OCI-LY1 (cell line): ENCODE measurements at regions not wholly inside any gene's neighbourhood (a gene's known extent, or its start where the extent isn't known, plus 50 kb on each side); places are given as distances from the start of the nearest gene placed in this dataset.

Source experiments
- H2AFZ ChIP-seq: fragments of 200-600 bp; sonication (generic), shearing (Covaris generic); 2 replicates; pipeline ENCODE4 v1.6.0; 2014; ENCODE audit warnings: antibody characterized with exemption, mild to moderate bottlenecking, low read length
- H3F3A ChIP-seq: fragments of 200-600 bp; sonication (generic), shearing (Covaris generic); 2 replicates; pipeline ENCODE4 v1.6.0; 2014; ENCODE audit warnings: mild to moderate bottlenecking, antibody characterized with exemption, low read length, moderate library complexity; ENCODE audit not compliant: insufficient read depth
- H3K27ac ChIP-seq: fragments of 200-600 bp; sonication (generic); 2 replicates; pipeline ENCODE4 v1.5.1; 2014; ENCODE audit warnings: low read length, mixed run types, mild to moderate bottlenecking, low read depth; ENCODE audit not compliant: poor library complexity, severe bottlenecking
- H3K27me3 ChIP-seq: fragments of 200-600 bp; sonication (generic); 2 replicates; pipeline ENCODE4 v1.6.0; 2014; ENCODE audit warnings: antibody characterized with exemption, mild to moderate bottlenecking, low read length, moderate library complexity; ENCODE audit not compliant: insufficient read depth
- H3K36me3 ChIP-seq: fragments of 200-600 bp; sonication (generic); 2 replicates; pipeline ENCODE4 v1.6.1; 2014; ENCODE audit warnings: mild to moderate bottlenecking, antibody characterized with exemption, low read length, moderate library complexity, mixed read lengths; ENCODE audit not compliant: insufficient read depth
- H3K4me1 ChIP-seq: fragments of 200-600 bp; sonication (generic); 2 replicates; pipeline ENCODE4 v1.5.1; 2014; ENCODE audit warnings: mild to moderate bottlenecking, low read length, moderate library complexity; ENCODE audit not compliant: insufficient read depth, severe bottlenecking
- H3K4me2 ChIP-seq: fragments of 200-600 bp; sonication (generic), shearing (Covaris generic); 2 replicates; pipeline ENCODE4 v1.6.1; 2014; ENCODE audit warnings: low read length
- H3K4me3 ChIP-seq: fragments of 200-600 bp; sonication (generic); 2 replicates; pipeline ENCODE4 v1.5.1; 2014; ENCODE audit warnings: low read length, low read depth, mild to moderate bottlenecking, mixed read lengths; ENCODE audit not compliant: poor library complexity, severe bottlenecking
- H3K79me2 ChIP-seq: fragments of 200-600 bp; shearing (Covaris generic); 2 replicates; pipeline ENCODE4 v1.6.1; 2016; ENCODE audit warnings: mixed run types, low read length, mixed read lengths; ENCODE audit not compliant: insufficient read depth
- H3K9ac ChIP-seq: fragments of 200-600 bp; sonication (generic), shearing (Covaris generic); 2 replicates; pipeline ENCODE4 v1.6.1; 2014; ENCODE audit warnings: mild to moderate bottlenecking, low read length, mixed read lengths
- H3K9me2 ChIP-seq: fragments of 200-600 bp; sonication (generic), shearing (Covaris generic); 2 replicates; pipeline ENCODE4 v1.6.1; 2014; ENCODE audit warnings: low read depth, mild to moderate bottlenecking, low read length, mixed read lengths
- H3K9me3 ChIP-seq: fragments of 200-600 bp; shearing (Covaris generic); 2 replicates; pipeline ENCODE4 v1.6.1; 2014; ENCODE audit warnings: low read length, mixed read lengths
- H4K20me1 ChIP-seq: fragments of 200-600 bp; sonication (generic), shearing (Covaris generic); 2 replicates; pipeline ENCODE4 v1.6.0; 2016; ENCODE audit warnings: mild to moderate bottlenecking, low read length; ENCODE audit not compliant: insufficient read depth
- EZH2 ChIP-seq: fragments of 200-600 bp; sonication (generic), shearing (Covaris generic); IDR thresholded peaks from 2 replicates; pipeline ENCODE4 v1.8.0; 2017; ENCODE audit warnings: borderline replicate concordance, mixed run types, mild to moderate bottlenecking, antibody characterized with exemption, low read length, moderate library complexity, mixed read lengths
- TF ChIP-seq, protein P1 (sequence below): fragments of 200-600 bp; sonication (generic), shearing (Covaris generic); IDR thresholded peaks from 2 replicates; pipeline ENCODE4 v1.5.1; 2017; ENCODE audit warnings: mild to moderate bottlenecking, antibody characterized with exemption, low read length, moderate library complexity, mixed read lengths

DNA sequence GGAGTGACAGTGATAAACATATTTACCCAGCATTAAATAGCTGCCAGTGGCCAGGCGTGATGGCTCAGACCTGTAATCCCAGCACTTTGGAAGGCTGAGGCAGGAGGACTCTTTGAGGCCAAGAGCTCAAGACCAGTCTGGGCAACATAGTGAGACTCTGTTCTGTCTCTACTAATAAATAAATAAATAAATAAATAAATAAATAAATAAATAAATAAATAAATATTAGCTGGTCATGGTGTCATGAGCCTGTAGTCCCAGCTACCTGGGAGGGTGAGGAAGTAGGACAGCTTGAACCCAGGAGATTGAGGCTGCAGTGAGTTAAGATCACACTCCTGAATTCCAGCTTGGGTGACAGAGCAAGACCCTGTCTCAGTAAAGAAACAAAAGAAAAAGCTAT is 384.0 kb upstream of the ADARB2 start:
- Histone ChIP-seq H3K4me1 (no peaks in the 10 kb centered on the region), H3K4me2 (no peak overlapping the region), H2AFZ (no peak overlapping the region), H3K79me2 (no peaks in the 10 kb centered on the region), H3K9me3 (no peaks in the 10 kb centered on the region), H4K20me1 (no peaks in the 10 kb centered on the region), H3K36me3 (no peaks in the 10 kb centered on the region), H3K9ac (no peak overlapping the region), H3K27ac (no peak overlapping the region), H3F3A (no peaks in the 10 kb centered on the region), H3K9me2 (no peaks in the 10 kb centered on the region), H3K4me3 (no peak overlapping the region), H3K27me3 (no peaks in the 10 kb centered on the region)
- TF ChIP-seq, protein P1, sequence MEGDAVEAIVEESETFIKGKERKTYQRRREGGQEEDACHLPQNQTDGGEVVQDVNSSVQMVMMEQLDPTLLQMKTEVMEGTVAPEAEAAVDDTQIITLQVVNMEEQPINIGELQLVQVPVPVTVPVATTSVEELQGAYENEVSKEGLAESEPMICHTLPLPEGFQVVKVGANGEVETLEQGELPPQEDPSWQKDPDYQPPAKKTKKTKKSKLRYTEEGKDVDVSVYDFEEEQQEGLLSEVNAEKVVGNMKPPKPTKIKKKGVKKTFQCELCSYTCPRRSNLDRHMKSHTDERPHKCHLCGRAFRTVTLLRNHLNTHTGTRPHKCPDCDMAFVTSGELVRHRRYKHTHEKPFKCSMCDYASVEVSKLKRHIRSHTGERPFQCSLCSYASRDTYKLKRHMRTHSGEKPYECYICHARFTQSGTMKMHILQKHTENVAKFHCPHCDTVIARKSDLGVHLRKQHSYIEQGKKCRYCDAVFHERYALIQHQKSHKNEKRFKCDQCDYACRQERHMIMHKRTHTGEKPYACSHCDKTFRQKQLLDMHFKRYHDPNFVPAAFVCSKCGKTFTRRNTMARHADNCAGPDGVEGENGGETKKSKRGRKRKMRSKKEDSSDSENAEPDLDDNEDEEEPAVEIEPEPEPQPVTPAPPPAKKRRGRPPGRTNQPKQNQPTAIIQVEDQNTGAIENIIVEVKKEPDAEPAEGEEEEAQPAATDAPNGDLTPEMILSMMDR, result no peak
- TF ChIP-seq EZH2, result no peak

DNA sequence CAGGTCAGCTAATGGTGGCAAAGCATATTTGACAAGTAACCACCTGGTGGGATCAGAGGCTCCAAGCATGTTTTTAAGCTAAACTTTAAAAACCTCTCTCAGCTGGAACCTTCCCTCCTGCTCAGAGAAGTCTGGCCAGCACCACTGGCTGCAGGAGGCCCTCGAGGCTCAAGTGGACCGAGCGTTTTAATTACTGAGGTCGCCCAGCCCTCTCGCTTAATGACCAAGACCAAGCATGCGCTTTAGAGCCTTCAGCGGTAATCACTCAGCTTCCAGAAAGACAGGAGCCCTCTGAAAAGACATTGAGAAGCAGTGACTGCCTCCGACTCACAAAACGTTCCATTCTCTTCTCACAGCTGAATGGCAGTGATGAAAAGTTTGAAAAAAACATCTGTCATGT is 383.4 kb upstream of the ADARB2 start:
- Histone ChIP-seq H3K4me1 (no peaks in the 10 kb centered on the region), H3K4me3 (no peak overlapping the region), H3F3A (no peaks in the 10 kb centered on the region), H3K27me3 (no peaks in the 10 kb centered on the region), H3K9me2 (no peaks in the 10 kb centered on the region), H4K20me1 (no peaks in the 10 kb centered on the region), H3K79me2 (no peaks in the 10 kb centered on the region), H3K27ac (no peak overlapping the region), H3K9ac (no peak overlapping the region), H3K36me3 (no peaks in the 10 kb centered on the region), H3K9me3 (no peaks in the 10 kb centered on the region), H3K4me2 (no peak overlapping the region), H2AFZ (no peak overlapping the region)
- TF ChIP-seq, protein P1, result no peak
- no peak for TF ChIP-seq EZH2

DNA sequence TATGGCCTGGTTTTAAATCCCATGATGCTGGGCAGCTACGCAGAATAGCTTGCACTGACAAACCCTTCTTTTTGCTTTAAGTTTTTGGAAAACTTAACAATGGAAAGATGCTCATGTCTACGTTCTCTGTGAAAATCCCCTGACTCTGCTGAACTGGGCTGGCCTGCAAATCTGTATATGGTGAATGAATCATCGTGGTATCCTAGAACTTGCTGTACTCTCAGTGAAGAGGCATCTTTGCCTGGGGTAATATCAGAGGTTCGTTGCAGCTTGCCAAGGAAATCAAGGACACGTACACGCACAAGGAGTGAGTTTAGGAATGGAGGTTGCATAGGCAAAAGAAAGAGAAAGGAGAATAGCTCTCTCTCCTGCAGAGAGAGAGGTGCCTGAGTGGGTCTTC is 382.0 kb upstream of the ADARB2 start:
- H3K36me3 ChIP-seq, result no peaks in the 10 kb centered on the region
- no peaks in the 10 kb centered on the region for H3K4me1 ChIP-seq
- H3F3A ChIP-seq, result no peaks in the 10 kb centered on the region
- no peaks in the 10 kb centered on the region for H3K9me3 ChIP-seq
- H2AFZ ChIP-seq, result no peak overlapping the region
- no peaks in the 10 kb centered on the region for H3K79me2 ChIP-seq
- H3K9ac ChIP-seq, result no peak overlapping the region
- H3K9me2 ChIP-seq, result no peaks in the 10 kb centered on the region
- H3K27ac ChIP-seq, result no peak overlapping the region
- H3K27me3 ChIP-seq, result no peaks in the 10 kb centered on the region
- no peaks in the 10 kb centered on the region for H4K20me1 ChIP-seq
- no peak for TF ChIP-seq EZH2
- TF ChIP-seq, protein P1, result no peak
- H3K4me2 ChIP-seq, result no peak overlapping the region
- no peak overlapping the region for H3K4me3 ChIP-seq
